ENCODE measurements at regions not wholly inside any gene's neighbourhood (a gene's known extent, or its start where the extent isn't known, plus 50 kb on each side); places are given as distances from the start of the nearest gene placed in this dataset.

- TF ChIP-seq, protein P1, sequence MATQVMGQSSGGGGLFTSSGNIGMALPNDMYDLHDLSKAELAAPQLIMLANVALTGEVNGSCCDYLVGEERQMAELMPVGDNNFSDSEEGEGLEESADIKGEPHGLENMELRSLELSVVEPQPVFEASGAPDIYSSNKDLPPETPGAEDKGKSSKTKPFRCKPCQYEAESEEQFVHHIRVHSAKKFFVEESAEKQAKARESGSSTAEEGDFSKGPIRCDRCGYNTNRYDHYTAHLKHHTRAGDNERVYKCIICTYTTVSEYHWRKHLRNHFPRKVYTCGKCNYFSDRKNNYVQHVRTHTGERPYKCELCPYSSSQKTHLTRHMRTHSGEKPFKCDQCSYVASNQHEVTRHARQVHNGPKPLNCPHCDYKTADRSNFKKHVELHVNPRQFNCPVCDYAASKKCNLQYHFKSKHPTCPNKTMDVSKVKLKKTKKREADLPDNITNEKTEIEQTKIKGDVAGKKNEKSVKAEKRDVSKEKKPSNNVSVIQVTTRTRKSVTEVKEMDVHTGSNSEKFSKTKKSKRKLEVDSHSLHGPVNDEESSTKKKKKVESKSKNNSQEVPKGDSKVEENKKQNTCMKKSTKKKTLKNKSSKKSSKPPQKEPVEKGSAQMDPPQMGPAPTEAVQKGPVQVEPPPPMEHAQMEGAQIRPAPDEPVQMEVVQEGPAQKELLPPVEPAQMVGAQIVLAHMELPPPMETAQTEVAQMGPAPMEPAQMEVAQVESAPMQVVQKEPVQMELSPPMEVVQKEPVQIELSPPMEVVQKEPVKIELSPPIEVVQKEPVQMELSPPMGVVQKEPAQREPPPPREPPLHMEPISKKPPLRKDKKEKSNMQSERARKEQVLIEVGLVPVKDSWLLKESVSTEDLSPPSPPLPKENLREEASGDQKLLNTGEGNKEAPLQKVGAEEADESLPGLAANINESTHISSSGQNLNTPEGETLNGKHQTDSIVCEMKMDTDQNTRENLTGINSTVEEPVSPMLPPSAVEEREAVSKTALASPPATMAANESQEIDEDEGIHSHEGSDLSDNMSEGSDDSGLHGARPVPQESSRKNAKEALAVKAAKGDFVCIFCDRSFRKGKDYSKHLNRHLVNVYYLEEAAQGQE (IDR thresholded peaks at IDR 0.05; ENCODE audit: low read depth, low read length): no peak
- no peak for TF ChIP-seq JUND (IDR thresholded peaks at IDR 0.05)
These were observed 226.7 kb upstream of the NAV3 start (continued) for GRCh38 chr12:77603946-77604345.

- ChIA-PET CTCF (interaction anchor here (1.2 kb wide), 1 partner anchor 14 kb away, joined by 3 read pairs; no protein-coding TSS in a partner anchor), POLR2A (no interaction called here)
- Histone ChIP-seq H3K27me3 (ENCODE audit: insufficient read depth) (no peaks in the 10 kb centered on the region), H3K36me3 (replicated peaks in 1 of 2; ENCODE audit: control insufficient read depth in 1 of 2, insufficient read depth in 2 of 2, low read length in 1 of 2) (peaks cover 0 to 5% of the 10 kb centered on the region in 2 experiments), H3K9ac (no peak overlapping the region), H3K9me3 (no peaks in the 10 kb centered on the region), H4K20me1 (ENCODE audit: insufficient read depth) (no peaks in the 10 kb centered on the region), H3K4me1 (ENCODE audit: control insufficient read depth in 1 of 2, insufficient read depth in 2 of 2, low read depth in 1 of 2, low read length in 1 of 2) (no peaks in the 10 kb centered on the region; a peak in 1 of 4 replicates), H2AFZ (ENCODE audit: low read depth) (no peak overlapping the region), H3F3A (replicated peaks; ENCODE audit: insufficient read depth) (no peaks in the 10 kb centered on the region), H3K4me2 (no peak overlapping the region), H3K9me2 (no peaks in the 10 kb centered on the region), H3K27ac (ENCODE audit: low read depth in 2 of 2, low read length in 1 of 2) (no peak overlapping the region; a peak in 1 of 4 replicates), H3K79me2 (ENCODE audit: insufficient read depth) (peaks cover 3% of the 10 kb centered on the region; the same call in 1 of the 2 replicates), H3K4me3 (ENCODE audit: low read depth in 2 of 2, low read length in 1 of 2) (no peak overlapping the region)
- no peak for TF ChIP-seq GATA2 (CRISPR knock-in tag; IDR thresholded peaks at IDR 0.05)
- TF ChIP-seq EP300 (IDR thresholded peaks at IDR 0.05; ENCODE audit: borderline replicate concordance in 1 of 2, low read depth in 1 of 2, low read length in 1 of 2): no peak
- TF ChIP-seq, protein P2, sequence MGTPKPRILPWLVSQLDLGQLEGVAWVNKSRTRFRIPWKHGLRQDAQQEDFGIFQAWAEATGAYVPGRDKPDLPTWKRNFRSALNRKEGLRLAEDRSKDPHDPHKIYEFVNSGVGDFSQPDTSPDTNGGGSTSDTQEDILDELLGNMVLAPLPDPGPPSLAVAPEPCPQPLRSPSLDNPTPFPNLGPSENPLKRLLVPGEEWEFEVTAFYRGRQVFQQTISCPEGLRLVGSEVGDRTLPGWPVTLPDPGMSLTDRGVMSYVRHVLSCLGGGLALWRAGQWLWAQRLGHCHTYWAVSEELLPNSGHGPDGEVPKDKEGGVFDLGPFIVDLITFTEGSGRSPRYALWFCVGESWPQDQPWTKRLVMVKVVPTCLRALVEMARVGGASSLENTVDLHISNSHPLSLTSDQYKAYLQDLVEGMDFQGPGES (IDR thresholded peaks at IDR 0.05; ENCODE audit: low read depth, low read length): no peak
- TF ChIP-seq, protein P3, sequence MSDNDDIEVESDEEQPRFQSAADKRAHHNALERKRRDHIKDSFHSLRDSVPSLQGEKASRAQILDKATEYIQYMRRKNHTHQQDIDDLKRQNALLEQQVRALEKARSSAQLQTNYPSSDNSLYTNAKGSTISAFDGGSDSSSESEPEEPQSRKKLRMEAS (IDR thresholded peaks at IDR 0.05; ENCODE audit: low read depth): no peak
- TF ChIP-seq FOSL2 (IDR thresholded peaks at IDR 0.05; ENCODE audit: borderline replicate concordance, low read depth): no peak
- no peak for TF ChIP-seq RCOR1 (IDR thresholded peaks at IDR 0.05; ENCODE audit: low read length)
- TF ChIP-seq, protein P4, sequence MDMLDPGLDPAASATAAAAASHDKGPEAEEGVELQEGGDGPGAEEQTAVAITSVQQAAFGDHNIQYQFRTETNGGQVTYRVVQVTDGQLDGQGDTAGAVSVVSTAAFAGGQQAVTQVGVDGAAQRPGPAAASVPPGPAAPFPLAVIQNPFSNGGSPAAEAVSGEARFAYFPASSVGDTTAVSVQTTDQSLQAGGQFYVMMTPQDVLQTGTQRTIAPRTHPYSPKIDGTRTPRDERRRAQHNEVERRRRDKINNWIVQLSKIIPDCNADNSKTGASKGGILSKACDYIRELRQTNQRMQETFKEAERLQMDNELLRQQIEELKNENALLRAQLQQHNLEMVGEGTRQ (IDR thresholded peaks at IDR 0.05; ENCODE audit: borderline replicate concordance, low read depth, low read length): no peak
- TF ChIP-seq TAF1 (IDR thresholded peaks at IDR 0.05; ENCODE audit: borderline replicate concordance, low read depth, low read length): no peak
- TF ChIP-seq FOXJ3 (CRISPR knock-in tag; IDR thresholded peaks at IDR 0.05): no peak
- TF ChIP-seq YY1 (IDR thresholded peaks at IDR 0.05; ENCODE audit: low read depth): no peak
- WGBS (ENCODE audit: low lambda C conversion rate): 73% methylated on average over 2 of the region's 2 CpGs
- DNase-seq: no peak
These were observed 229.6 kb upstream of the NAV3 start for GRCh38 chr12:77601069-77601468.
